ENCODE measurements at regions not wholly inside any gene's neighbourhood (a gene's known extent, or its start where the extent isn't known, plus 50 kb on each side); places are given as distances from the start of the nearest gene placed in this dataset.

DNA sequence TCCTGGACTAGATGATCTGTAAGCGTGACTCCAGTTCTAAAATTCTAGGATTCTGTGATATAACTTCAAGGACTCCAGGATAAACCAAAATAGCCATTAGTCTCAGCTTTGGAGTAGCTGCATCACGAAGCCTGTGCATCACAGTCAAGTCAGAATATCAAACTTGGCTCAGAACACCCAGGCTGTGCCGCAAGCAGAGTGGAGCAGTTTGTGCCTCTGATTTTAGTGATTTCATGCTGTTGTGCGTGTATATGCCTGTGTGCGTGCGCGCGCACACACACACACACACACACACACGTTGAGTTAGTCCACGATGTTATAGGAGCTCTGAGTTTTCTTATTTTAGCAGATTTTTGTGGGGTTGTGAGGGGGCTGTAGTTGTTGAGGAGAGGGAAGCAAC is 356.6 kb upstream of the KCNH8 start:
- H3K9me1 ChIP-seq (ENCODE audit: insufficient read depth, low read length) = no peaks in the 10 kb centered on the region
- no peaks in the 10 kb centered on the region for H3K4me1 ChIP-seq (ENCODE audit: control insufficient read depth, insufficient read depth, low read length)
- no peak overlapping the region for H2AK9ac ChIP-seq (replicated peaks; ENCODE audit: low read depth, low read length, poor library complexity)
- no peaks in the 10 kb centered on the region for H3K36me3 ChIP-seq (ENCODE audit: control insufficient read depth, insufficient read depth, low read length)
- no TSS peak for BruUV-seq (replicated peaks)
- no peak overlapping the region for H3K9ac ChIP-seq (ENCODE audit: low read depth, low read length)
- H3K79me1 ChIP-seq (ENCODE audit: low read depth in 1 of 2, low read length in 2 of 2) = no peaks in the 10 kb centered on the region
- no peak overlapping the region for H2BK120ac ChIP-seq (ENCODE audit: low read depth, low read length)
- in situ Hi-C loops (cut with MboI; ENCODE audit: low sequenced_read_pairs) (no loop called here), dilution Hi-C loops (cut with HindIII; ENCODE audit: low sequenced_read_pairs, unreplicated experiment) (no loop called here), intact Hi-C loops (cut with micrococcal nuclease) (no loop called here)
- H2BK15ac ChIP-seq (ENCODE audit: low read depth, low read length) = no peak overlapping the region
- H2AK5ac ChIP-seq (ENCODE audit: low read depth, low read length) = no peak overlapping the region
- no peak overlapping the region for H3K27ac ChIP-seq (ENCODE audit: insufficient read depth, low read length)
- H4K8ac ChIP-seq (ENCODE audit: low read depth in 2 of 2, low read length in 2 of 2) = no peak overlapping the region
- WGBS, 2 experiments (ENCODE audit: extremely low coverage in 2 of 2, insufficient read length in 1 of 2) = no CpG with 5 or more reads among the region's 10 CpGs
- no peak overlapping the region for H3K4me2 ChIP-seq (ENCODE audit: low read depth, low read length)
- POLR2A ChIA-PET (ENCODE audit: unreplicated experiment) = no interaction called here
- H3K18ac ChIP-seq (ENCODE audit: low read depth, low read length) = no peak overlapping the region
- no peak overlapping the region for H4K91ac ChIP-seq (ENCODE audit: insufficient read depth, low read depth, low read length)
- CTCF ChIA-PET = no interaction called here
- no peak overlapping the region for H2BK5ac ChIP-seq (ENCODE audit: low read depth, low read length, poor library complexity, severe bottlenecking)
- H3K27me3 ChIP-seq (ENCODE audit: control insufficient read depth, insufficient read depth, low read length) = no peaks in the 10 kb centered on the region
- no peaks in the 10 kb centered on the region for H4K20me1 ChIP-seq (ENCODE audit: insufficient read depth, low read length)
- no peak overlapping the region for H3K4me3 ChIP-seq (ENCODE audit: insufficient read depth, low read depth, low read length)
- no peak overlapping the region for H3K23ac ChIP-seq (ENCODE audit: low read depth, low read length)
- TF ChIP-seq POLR2A (IDR thresholded peaks at IDR 0.05; ENCODE audit: low read depth, low read length) (no peak), CHD1 (IDR thresholded peaks at IDR 0.05; ENCODE audit: low read depth, low read length) (no peak), CEBPB (IDR thresholded peaks at IDR 0.05; ENCODE audit: low read depth, low read length) (no peak), FOS (IDR thresholded peaks at IDR 0.05; ENCODE audit: low read depth, low read length) (no peak), MXI1 (IDR thresholded peaks at IDR 0.05; ENCODE audit: borderline replicate concordance, low read depth, low read length) (no peak), RCOR1 (IDR thresholded peaks at IDR 0.05; ENCODE audit: insufficient replicate concordance, low read length) (no peak)
- ATAC-seq (ENCODE audit: low read depth) (no peak), DNase-seq (no peak)
- no peaks in the 10 kb centered on the region for H3K9me3 ChIP-seq (ENCODE audit: control insufficient read depth, insufficient read depth, low read length)
- H2AFZ ChIP-seq (replicated peaks; ENCODE audit: low read length, poor library complexity) = no peak overlapping the region
- no peak overlapping the region for H3K56ac ChIP-seq (ENCODE audit: extremely low read depth, insufficient read depth, low read length)
- H2BK20ac ChIP-seq (ENCODE audit: low read depth, low read length) = no peak overlapping the region
- no peak overlapping the region for H3K14ac ChIP-seq (replicated peaks; ENCODE audit: low read depth, low read length)
- no peak overlapping the region for H4K5ac ChIP-seq (ENCODE audit: low read depth, low read length)
- H3K4ac ChIP-seq (ENCODE audit: low read depth, low read length) = no peak overlapping the region
